T-helper 17 cell (primary cell): ENCODE measurements at regions not wholly inside any gene's neighbourhood (a gene's known extent, or its start where the extent isn't known, plus 50 kb on each side); places are given as distances from the start of the nearest gene placed in this dataset.
"Not testable (repeated sequence)": the region's sequence is repeated elsewhere in the genome, so short reads cannot be mapped to it uniquely, and the experiment has no call there.

Experiments used
- ATAC-seq: fragments of 150-1000 bp; cut with Tn5 transposase; 2 replicates; pipeline ENCODE4 v1.10.0; 2021; ENCODE audit warnings: mild to moderate bottlenecking, moderate library complexity
- DNase-seq, 3 donors: peaks; one replicate each; pipeline versions ENCODE4 v3.0.0 to v3.0.0-alpha.2; 2020 to 2021
- H3K9me3 ChIP-seq: one replicate; pipeline ENCODE4 v1.7.0; 2013; ENCODE audit warnings: low read length, mild to moderate bottlenecking; ENCODE audit not compliant: control insufficient read depth, poor library complexity, severe bottlenecking
- H3K27ac Mint-ChIP-seq: one replicate; pipeline ENCODE4 v1.8.0; 2022; ENCODE audit warnings: mild to moderate bottlenecking, moderate library complexity, mixed read lengths
- H3K27me3 Mint-ChIP-seq: one replicate; pipeline ENCODE4 v1.8.0; 2022; ENCODE audit warnings: mixed read lengths
- H3K36me3 Mint-ChIP-seq: one replicate; pipeline ENCODE4 v1.8.0; 2022; ENCODE audit warnings: low read depth, mixed read lengths
- H3K4me1 Mint-ChIP-seq: one replicate; pipeline ENCODE4 v1.8.0; 2022; ENCODE audit warnings: mild to moderate bottlenecking, mixed read lengths
- H3K4me3 Mint-ChIP-seq: one replicate; pipeline ENCODE4 v1.8.0; 2022; ENCODE audit warnings: mild to moderate bottlenecking, moderate library complexity, mixed read lengths

- Mint-ChIP-seq H3K4me3 (no peak overlapping the region), H3K36me3 (no peaks in the 10 kb centered on the region), H3K27me3 (peaks cover 16% of the 10 kb centered on the region), H3K27ac (no peak overlapping the region), H3K4me1 (peaks cover 18% of the 10 kb centered on the region)
- DNase-seq (no peak), ATAC-seq (no peak)
- H3K9me3 ChIP-seq = no peaks in the 10 kb centered on the region
These were observed 776.2 kb downstream of the RNF144A start for GRCh38 chr2:7693246-7694075.

- Mint-ChIP-seq H3K27ac (no peak overlapping the region), H3K36me3 (no peaks in the 10 kb centered on the region), H3K27me3 (peaks cover 16% of the 10 kb centered on the region), H3K4me3 (no peak overlapping the region), H3K4me1 (peaks cover 18% of the 10 kb centered on the region)
- DNase-seq = no peak
- no peak for ATAC-seq
- H3K9me3 ChIP-seq = no peaks in the 10 kb centered on the region
These were observed 777.1 kb downstream of the RNF144A start for GRCh38 chr2:7694076-7694985.

GRCh38 chr2:7696556-7696955 is 779.3 kb downstream of the RNF144A start:
- not testable (repeated sequence) for H3K36me3 Mint-ChIP-seq, H3K27ac Mint-ChIP-seq, H3K9me3 ChIP-seq, ATAC-seq, H3K4me3 Mint-ChIP-seq, DNase-seq
- peaks cover 18% of the 10 kb centered on the region for H3K4me1 Mint-ChIP-seq
- peaks cover 16% of the 10 kb centered on the region for H3K27me3 Mint-ChIP-seq

- Mint-ChIP-seq H3K4me3 (no peak overlapping the region), H3K27ac (no peak overlapping the region), H3K36me3 (no peaks in the 10 kb centered on the region), H3K27me3 (peaks cover 14% of the 10 kb centered on the region), H3K4me1 (peaks cover 15% of the 10 kb centered on the region)
- ATAC-seq = no peak
- no peak for DNase-seq
- H3K9me3 ChIP-seq = no peaks in the 10 kb centered on the region
These were observed 779.8 kb downstream of the RNF144A start for GRCh38 chr2:7697052-7697451.

GRCh38 chr2:7701791-7702190 is 784.6 kb downstream of the RNF144A start:
- Mint-ChIP-seq H3K27me3 (no peaks in the 10 kb centered on the region), H3K27ac (no peak overlapping the region), H3K36me3 (no peaks in the 10 kb centered on the region), H3K4me3 (no peak overlapping the region), H3K4me1 (peaks cover 3% of the 10 kb centered on the region)
- H3K9me3 ChIP-seq = no peaks in the 10 kb centered on the region
- DNase-seq = no peak
- no peak for ATAC-seq

GRCh38 chr2:7703048-7703447 is 785.8 kb downstream of the RNF144A start:
- no peaks in the 10 kb centered on the region for H3K9me3 ChIP-seq
- Mint-ChIP-seq H3K36me3 (no peaks in the 10 kb centered on the region), H3K4me3 (no peak overlapping the region), H3K4me1 (peaks cover 3% of the 10 kb centered on the region), H3K27ac (no peak overlapping the region), H3K27me3 (no peaks in the 10 kb centered on the region)
- no peak for DNase-seq
- ATAC-seq = no peak

GRCh38 chr2:7703543-7704144 is 786.4 kb downstream of the RNF144A start:
- Mint-ChIP-seq H3K27ac (no peak overlapping the region), H3K36me3 (no peaks in the 10 kb centered on the region)
- ATAC-seq = no peak

GRCh38 chr2:7704296-7704865 is 787.2 kb downstream of the RNF144A start:
- no peak for ATAC-seq
- no peaks in the 10 kb centered on the region for H3K9me3 ChIP-seq

More at GRCh38 chr2:7703543-7704144, 786.4 kb downstream of the RNF144A start:
- Mint-ChIP-seq H3K4me3 (no peak overlapping the region), H3K27me3 (no peaks in the 10 kb centered on the region), H3K4me1 (peaks cover 3% of the 10 kb centered on the region)
- DNase-seq = no peak
- H3K9me3 ChIP-seq = no peaks in the 10 kb centered on the region

GRCh38 chr2:7706791-7707190 is 789.6 kb downstream of the RNF144A start:
- Mint-ChIP-seq H3K4me1 (peaks cover 3% of the 10 kb centered on the region), H3K27me3 (no peaks in the 10 kb centered on the region), H3K27ac (no peak overlapping the region), H3K36me3 (no peaks in the 10 kb centered on the region), H3K4me3 (no peak overlapping the region)
- no peaks in the 10 kb centered on the region for H3K9me3 ChIP-seq
- no peak for ATAC-seq
- DNase-seq = no peak

More at GRCh38 chr2:7704296-7704865, 787.2 kb downstream of the RNF144A start:
- DNase-seq = no peak
- H3K27me3 Mint-ChIP-seq = no peaks in the 10 kb centered on the region
- no peak overlapping the region for H3K27ac Mint-ChIP-seq
- H3K4me1 Mint-ChIP-seq = peaks cover 3% of the 10 kb centered on the region
- H3K4me3 Mint-ChIP-seq = no peak overlapping the region
- no peaks in the 10 kb centered on the region for H3K36me3 Mint-ChIP-seq

GRCh38 chr2:7707723-7708122 is 790.5 kb downstream of the RNF144A start:
- no peak overlapping the region for H3K27ac Mint-ChIP-seq
- DNase-seq = no peak
- H3K4me3 Mint-ChIP-seq = no peak overlapping the region
- H3K36me3 Mint-ChIP-seq = no peaks in the 10 kb centered on the region
- H3K4me1 Mint-ChIP-seq = peaks cover 3% of the 10 kb centered on the region
- H3K9me3 ChIP-seq = no peaks in the 10 kb centered on the region
- no peak for ATAC-seq
- no peaks in the 10 kb centered on the region for H3K27me3 Mint-ChIP-seq

GRCh38 chr2:7709907-7710306 is 792.7 kb downstream of the RNF144A start:
- H3K27ac Mint-ChIP-seq = no peak overlapping the region
- no peaks in the 10 kb centered on the region for H3K4me1 Mint-ChIP-seq
- no peak for ATAC-seq
- no peaks in the 10 kb centered on the region for H3K9me3 ChIP-seq
- H3K36me3 Mint-ChIP-seq = no peaks in the 10 kb centered on the region
- no peaks in the 10 kb centered on the region for H3K27me3 Mint-ChIP-seq
- DNase-seq = no peak
- no peak overlapping the region for H3K4me3 Mint-ChIP-seq

GRCh38 chr2:7711167-7711566 is 794.0 kb downstream of the RNF144A start:
- Mint-ChIP-seq H3K27ac (no peak overlapping the region), H3K4me3 (no peak overlapping the region), H3K27me3 (no peaks in the 10 kb centered on the region), H3K4me1 (no peaks in the 10 kb centered on the region), H3K36me3 (no peaks in the 10 kb centered on the region)
- no peak for DNase-seq
- H3K9me3 ChIP-seq = no peaks in the 10 kb centered on the region
- ATAC-seq = no peak

- no peak for ATAC-seq
- no peaks in the 10 kb centered on the region for H3K27me3 Mint-ChIP-seq
- DNase-seq = no peak
These were observed 802.7 kb downstream of the RNF144A start for GRCh38 chr2:7719876-7720275.

More at GRCh38 chr2:7719876-7720275, 802.7 kb downstream of the RNF144A start:
- no peaks in the 10 kb centered on the region for H3K9me3 ChIP-seq
- Mint-ChIP-seq H3K4me1 (peaks cover 5% of the 10 kb centered on the region), H3K4me3 (peak overlapping the region; percentile 2), H3K36me3 (no peaks in the 10 kb centered on the region), H3K27ac (no peak overlapping the region)
